Fibroblast of lung (primary cell): ENCODE measurements at regions not wholly inside any gene's neighbourhood (a gene's known extent, or its start where the extent isn't known, plus 50 kb on each side); places are given as distances from the start of the nearest gene placed in this dataset.

Experiments used
- DNase-seq, 2 donors: peaks; one replicate each; pipeline versions ENCODE4 v3.0.0 to v3.0.0-alpha.2; 2010; ENCODE audit warnings: low read depth in 2 of 2
- H2AFZ ChIP-seq: 2 replicates; pipeline ENCODE4 v1.5.1; 2012; ENCODE audit warnings: low read length, control low read depth, inconsistent platforms
- H3K27ac ChIP-seq: 2 replicates; pipeline ENCODE4 v1.5.1; 2011; ENCODE audit warnings: low read length, control low read depth; ENCODE audit not compliant: insufficient read depth
- H3K27me3 ChIP-seq: 2 replicates; pipeline ENCODE4 v1.5.1; 2011; ENCODE audit warnings: mild to moderate bottlenecking, low read length; ENCODE audit not compliant: control insufficient read depth, insufficient read depth
- H3K36me3 ChIP-seq: 2 replicates; pipeline ENCODE4 v1.5.1; 2011; ENCODE audit warnings: low read length; ENCODE audit not compliant: control insufficient read depth, insufficient read depth
- H3K4me1 ChIP-seq: 2 replicates; pipeline ENCODE4 v1.5.1; 2011; ENCODE audit warnings: low read length; ENCODE audit not compliant: control insufficient read depth, insufficient read depth; ENCODE audit errors: extremely low read depth
- H3K4me2 ChIP-seq: 2 replicates; pipeline ENCODE4 v1.5.1; 2011; ENCODE audit warnings: low read length, control low read depth; ENCODE audit not compliant: insufficient read depth; ENCODE audit errors: extremely low read depth
- H3K4me3 ChIP-seq, 4 experiments: fragments of 200-600 bp in 1 of 4; sonication (generic) in 1 of 4; replicated peaks in 1 of 4; 2 replicates each; pipeline ENCODE4 v1.5.1; 2011 to 2016; ENCODE audit warnings: low read length in 4 of 4, low read depth in 3 of 4, mild to moderate bottlenecking in 3 of 4, control low read depth in 2 of 4, inconsistent platforms in 1 of 4, mixed read lengths in 1 of 4; ENCODE audit not compliant: insufficient read depth in 1 of 4; ENCODE audit errors: control extremely low read depth in 1 of 4
- H3K79me2 ChIP-seq: 2 replicates; pipeline ENCODE4 v1.5.1; 2012; ENCODE audit warnings: mild to moderate bottlenecking, low read length, inconsistent platforms; ENCODE audit not compliant: control insufficient read depth, insufficient read depth
- H3K9ac ChIP-seq: 2 replicates; pipeline ENCODE4 v1.5.1; 2011; ENCODE audit warnings: mild to moderate bottlenecking, low read length, control low read depth; ENCODE audit not compliant: insufficient read depth
- H3K9me3 ChIP-seq: 2 replicates; pipeline ENCODE4 v1.5.1; 2012; ENCODE audit warnings: low read depth, low read length; ENCODE audit not compliant: control insufficient read depth, insufficient read depth
- H4K20me1 ChIP-seq: 2 replicates; pipeline ENCODE4 v1.5.1; 2011; ENCODE audit warnings: low read length; ENCODE audit not compliant: control insufficient read depth, insufficient read depth; ENCODE audit errors: extremely low read depth
- EZH2 ChIP-seq: IDR thresholded peaks from 2 replicates; pipeline ENCODE4 v1.5.1; 2012; ENCODE audit warnings: low read length, control low read depth, mild to moderate bottlenecking; ENCODE audit errors: missing control alignments
- TF ChIP-seq, protein P1 (sequence below), 2 donors: IDR thresholded peaks in 1 of 2; conservative IDR thresholded peaks in 1 of 2; 1 replicate in 1 of 2; 2 replicates in 1 of 2; pipeline ENCODE4 v1.5.1; 2011 to 2012; ENCODE audit warnings: low read length in 2 of 2, control low read depth in 1 of 2, inconsistent platforms in 1 of 2, low read depth in 1 of 2, mild to moderate bottlenecking in 1 of 2

DNA sequence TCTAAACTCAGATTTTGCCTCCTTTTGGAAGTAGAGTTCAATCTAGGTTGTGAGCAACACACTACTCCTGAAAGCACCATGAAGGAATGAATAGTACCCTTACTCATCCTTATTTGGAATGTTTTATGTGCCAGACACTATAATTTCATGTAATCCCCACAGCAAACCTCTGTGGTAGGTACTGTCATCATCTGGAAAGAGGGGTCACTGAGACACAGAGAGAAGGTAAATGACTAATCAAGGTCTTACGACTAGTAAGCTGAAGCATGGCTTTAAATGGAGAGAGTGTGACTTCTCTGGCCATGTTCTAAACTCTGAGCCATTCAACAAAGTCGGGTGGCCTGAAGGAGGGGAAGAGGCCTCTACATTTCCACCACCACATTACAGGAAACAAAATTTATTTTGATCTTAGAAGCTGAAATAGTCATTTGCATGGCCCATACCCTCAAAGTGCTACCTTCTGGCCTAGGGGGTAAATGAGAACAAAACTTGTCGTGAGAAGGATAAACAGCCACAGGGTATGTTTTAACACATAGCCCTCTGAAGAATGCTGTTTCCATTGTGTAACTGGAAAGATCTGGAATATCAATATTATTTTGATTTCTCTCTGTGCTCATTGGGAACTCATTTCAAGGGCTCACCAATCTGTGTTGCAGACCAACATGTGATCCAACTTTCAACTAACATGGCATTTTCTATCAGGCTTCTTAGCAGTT, 180.8 kb upstream of the RFC3 start:
- H4K20me1 ChIP-seq, result no peaks in the 10 kb centered on the region
- TF ChIP-seq EZH2, result no peak
- TF ChIP-seq, protein P1, sequence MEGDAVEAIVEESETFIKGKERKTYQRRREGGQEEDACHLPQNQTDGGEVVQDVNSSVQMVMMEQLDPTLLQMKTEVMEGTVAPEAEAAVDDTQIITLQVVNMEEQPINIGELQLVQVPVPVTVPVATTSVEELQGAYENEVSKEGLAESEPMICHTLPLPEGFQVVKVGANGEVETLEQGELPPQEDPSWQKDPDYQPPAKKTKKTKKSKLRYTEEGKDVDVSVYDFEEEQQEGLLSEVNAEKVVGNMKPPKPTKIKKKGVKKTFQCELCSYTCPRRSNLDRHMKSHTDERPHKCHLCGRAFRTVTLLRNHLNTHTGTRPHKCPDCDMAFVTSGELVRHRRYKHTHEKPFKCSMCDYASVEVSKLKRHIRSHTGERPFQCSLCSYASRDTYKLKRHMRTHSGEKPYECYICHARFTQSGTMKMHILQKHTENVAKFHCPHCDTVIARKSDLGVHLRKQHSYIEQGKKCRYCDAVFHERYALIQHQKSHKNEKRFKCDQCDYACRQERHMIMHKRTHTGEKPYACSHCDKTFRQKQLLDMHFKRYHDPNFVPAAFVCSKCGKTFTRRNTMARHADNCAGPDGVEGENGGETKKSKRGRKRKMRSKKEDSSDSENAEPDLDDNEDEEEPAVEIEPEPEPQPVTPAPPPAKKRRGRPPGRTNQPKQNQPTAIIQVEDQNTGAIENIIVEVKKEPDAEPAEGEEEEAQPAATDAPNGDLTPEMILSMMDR (conservative IDR thresholded peaks at IDR 0.05 in 1 of 2, IDR thresholded peaks at IDR 0.05 in 1 of 2; ENCODE audit: low read depth in 1 of 2, low read length in 2 of 2), result no peak
- H3K9me3 ChIP-seq, result no peaks in the 10 kb centered on the region
- no peaks in the 10 kb centered on the region for H3K27me3 ChIP-seq
- DNase-seq, result peak in 1 of 2 donors; percentile 14
- H2AFZ ChIP-seq, result no peak overlapping the region
- no peak overlapping the region for H3K27ac ChIP-seq
- no peak overlapping the region for H3K4me2 ChIP-seq
- H3K4me3 ChIP-seq, result no peak overlapping the region
- H3K4me1 ChIP-seq, result peaks cover 8% of the 10 kb centered on the region
- H3K36me3 ChIP-seq, result no peaks in the 10 kb centered on the region
- H3K9ac ChIP-seq, result no peak overlapping the region
- H3K79me2 ChIP-seq, result no peaks in the 10 kb centered on the region

DNA sequence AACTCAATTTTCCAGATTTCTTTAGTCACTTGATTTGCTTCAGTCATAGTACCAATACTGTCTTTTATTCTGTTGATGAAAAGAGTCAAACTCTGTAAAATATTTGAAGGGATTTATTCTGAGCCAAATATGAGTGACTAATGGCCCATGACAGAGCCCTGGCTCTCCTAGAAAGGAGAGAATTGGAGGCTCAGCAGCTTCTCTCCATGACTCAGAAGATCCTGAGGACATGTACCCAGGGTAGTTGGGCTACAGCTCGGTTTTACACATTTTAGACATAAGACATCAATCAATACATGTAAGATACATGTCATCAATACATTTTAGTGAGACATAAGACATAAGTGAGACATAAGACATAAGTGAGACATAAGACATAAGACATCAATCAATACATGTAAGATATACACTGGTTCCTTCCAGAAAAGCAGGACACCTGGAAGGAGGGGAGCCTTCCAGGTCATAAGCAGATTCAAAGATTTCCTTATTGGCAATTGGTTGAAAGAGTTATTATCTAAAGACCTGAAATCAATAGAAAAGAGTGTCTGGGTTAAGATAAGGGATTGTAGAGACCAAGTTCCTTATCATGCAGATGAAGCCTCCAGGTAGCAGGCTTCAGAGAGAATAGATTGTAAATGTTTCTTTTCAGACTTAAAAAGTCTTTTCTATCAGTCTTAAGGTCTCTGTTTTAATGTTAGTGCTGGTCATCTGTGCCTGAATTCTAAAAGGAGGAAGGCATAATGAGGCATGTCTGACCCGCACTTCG, 179.8 kb upstream of the RFC3 start:
- no peak for TF ChIP-seq EZH2
- TF ChIP-seq, protein P1 (conservative IDR thresholded peaks at IDR 0.05 in 1 of 2, IDR thresholded peaks at IDR 0.05 in 1 of 2; ENCODE audit: low read depth in 1 of 2, low read length in 2 of 2), result no peak
- Histone ChIP-seq H4K20me1 (no peaks in the 10 kb centered on the region), H3K9me3 (no peaks in the 10 kb centered on the region), H3K4me1 (peaks cover 15% of the 10 kb centered on the region), H3K36me3 (no peaks in the 10 kb centered on the region), H2AFZ (no peak overlapping the region), H3K4me2 (no peak overlapping the region), H3K79me2 (no peaks in the 10 kb centered on the region), H3K27ac (no peak overlapping the region), H3K27me3 (no peaks in the 10 kb centered on the region), H3K9ac (no peak overlapping the region), H3K4me3 (no peak overlapping the region)
- DNase-seq, result peak; percentile 43 to 66

DNA sequence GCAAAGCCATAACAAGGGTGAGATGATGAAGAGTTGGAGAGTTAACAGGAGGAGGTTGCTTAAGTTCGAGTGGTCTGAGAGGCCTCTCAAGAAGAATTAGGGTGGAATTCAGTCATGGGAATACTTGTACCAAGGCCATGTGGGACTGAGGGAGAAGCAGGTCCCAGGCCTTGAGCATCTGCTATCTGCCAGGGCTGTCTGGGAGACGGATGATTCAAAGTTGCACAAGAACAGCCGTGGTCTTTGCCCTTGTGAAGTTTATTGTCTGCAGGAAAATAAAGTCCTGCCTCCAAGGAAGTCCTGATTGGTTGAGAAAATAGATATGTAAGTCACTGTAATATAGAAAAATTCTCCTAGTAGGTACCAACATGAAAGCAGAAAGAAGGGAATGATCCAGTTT, 178.8 kb upstream of the RFC3 start:
- Histone ChIP-seq H3K79me2 (no peaks in the 10 kb centered on the region), H3K36me3 (no peaks in the 10 kb centered on the region), H3K9ac (no peak overlapping the region), H3K27me3 (no peaks in the 10 kb centered on the region), H3K4me3 (no peak overlapping the region), H3K4me1 (peaks cover 23% of the 10 kb centered on the region), H4K20me1 (no peaks in the 10 kb centered on the region), H3K9me3 (no peaks in the 10 kb centered on the region), H2AFZ (no peak overlapping the region), H3K27ac (no peak overlapping the region), H3K4me2 (no peak overlapping the region)
- TF ChIP-seq, protein P1 (conservative IDR thresholded peaks at IDR 0.05 in 1 of 2, IDR thresholded peaks at IDR 0.05 in 1 of 2; ENCODE audit: low read depth in 1 of 2, low read length in 2 of 2), result no peak
- TF ChIP-seq EZH2, result no peak
- peak; percentile 54 to 94 for DNase-seq
